ENCODE measurements at regions not wholly inside any gene's neighbourhood (a gene's known extent, or its start where the extent isn't known, plus 50 kb on each side); places are given as distances from the start of the nearest gene placed in this dataset.
A peak's percentile ranks its signal among the peaks of the same experiment; 100 is the strongest.
"Not testable (repeated sequence)": the region's sequence is repeated elsewhere in the genome, so short reads cannot be mapped to it uniquely, and the experiment has no call there.

DNA sequence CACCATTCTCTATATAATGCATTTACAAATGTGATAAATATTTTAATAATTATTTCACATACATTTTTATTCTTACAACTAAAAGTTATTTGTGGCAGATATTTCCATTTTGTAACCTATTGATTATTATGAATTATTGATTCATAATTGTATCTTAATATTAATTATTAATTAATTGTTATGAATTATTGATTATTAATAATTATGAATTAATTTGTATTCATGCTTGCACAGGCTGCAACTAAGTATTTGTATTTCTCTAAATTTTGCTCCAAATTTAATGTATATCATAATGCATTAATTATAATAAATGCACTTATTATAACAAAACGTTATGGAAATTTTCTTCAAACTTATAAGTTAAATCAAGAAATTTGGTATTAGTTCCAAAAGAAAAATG, 929.7 kb downstream of the PCDH7 start:
- DNase-seq (ENCODE audit: low spot score) = no peak

DNA sequence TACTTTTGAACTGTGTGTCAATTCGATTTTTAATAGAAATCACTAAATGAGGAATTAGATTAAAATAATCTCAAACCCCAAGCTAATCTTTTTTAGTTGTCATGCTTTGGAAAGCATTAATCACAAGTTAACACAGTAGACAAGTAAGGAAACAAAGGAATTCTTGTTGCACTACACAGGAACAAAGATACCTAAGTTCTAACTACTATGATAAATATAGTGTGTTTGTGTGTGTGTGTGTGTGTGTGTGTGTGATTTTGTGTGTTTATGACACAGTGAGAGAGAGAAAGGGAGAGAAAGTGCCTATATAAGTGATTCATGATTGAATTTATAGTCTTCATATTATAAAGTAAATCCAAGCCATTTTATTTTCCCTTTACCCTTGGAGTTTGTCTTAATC, 931.4 kb downstream of the PCDH7 start:
- DNase-seq (ENCODE audit: low spot score) = no peak

DNA sequence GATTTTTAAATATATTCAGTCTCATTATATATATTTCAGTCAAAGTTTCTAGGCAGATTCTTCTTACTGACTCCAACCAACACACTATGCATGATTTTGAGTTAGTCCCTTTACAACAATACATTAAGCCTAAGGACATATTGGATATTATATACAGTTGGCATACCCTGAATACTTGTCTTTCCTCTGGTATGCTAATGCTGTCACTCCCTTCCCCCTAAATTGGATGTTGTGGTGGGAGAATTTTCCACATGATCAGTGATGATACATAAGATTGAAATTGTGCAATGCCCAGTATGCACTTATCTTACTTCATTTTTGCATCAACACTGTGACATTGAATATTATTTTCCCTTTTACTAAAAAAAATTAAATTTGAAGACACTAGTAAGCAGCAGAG, 935.2 kb downstream of the PCDH7 start:
- DNase-seq (ENCODE audit: low spot score) = no peak

DNA sequence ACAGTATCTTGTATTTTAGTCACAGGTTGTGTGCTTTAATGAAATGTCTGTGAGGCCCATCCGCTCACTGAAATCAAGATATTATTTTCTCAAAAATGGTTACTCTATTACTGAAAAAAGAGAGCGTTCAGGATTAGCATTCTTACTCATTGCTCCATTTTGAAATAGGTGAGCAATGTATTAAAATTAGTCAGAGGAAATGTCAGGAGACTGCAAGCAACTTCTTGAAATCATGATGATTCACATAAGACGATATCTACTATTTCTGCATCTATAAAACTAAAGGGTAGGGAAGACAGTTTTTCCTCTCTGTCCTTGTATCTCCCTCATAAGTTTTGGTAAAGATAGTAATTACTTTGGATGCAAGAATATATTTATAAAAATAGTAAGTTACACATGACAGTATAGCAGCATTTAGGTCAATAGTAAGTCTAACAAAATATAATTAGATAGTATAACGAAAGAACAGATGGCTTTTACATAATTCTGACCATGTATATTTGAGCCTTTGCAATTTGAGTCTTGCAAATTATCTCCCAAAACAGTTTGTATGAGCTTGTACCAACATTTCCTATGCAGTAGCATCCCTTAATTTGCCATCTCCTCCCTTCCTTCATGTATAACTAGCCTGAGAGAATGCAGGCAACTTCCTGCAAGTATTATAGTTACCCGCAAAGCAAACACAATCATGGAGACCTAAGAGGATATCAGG, 937.8 kb downstream of the PCDH7 start:
- DNase-seq (ENCODE audit: low spot score) = no peak

DNA sequence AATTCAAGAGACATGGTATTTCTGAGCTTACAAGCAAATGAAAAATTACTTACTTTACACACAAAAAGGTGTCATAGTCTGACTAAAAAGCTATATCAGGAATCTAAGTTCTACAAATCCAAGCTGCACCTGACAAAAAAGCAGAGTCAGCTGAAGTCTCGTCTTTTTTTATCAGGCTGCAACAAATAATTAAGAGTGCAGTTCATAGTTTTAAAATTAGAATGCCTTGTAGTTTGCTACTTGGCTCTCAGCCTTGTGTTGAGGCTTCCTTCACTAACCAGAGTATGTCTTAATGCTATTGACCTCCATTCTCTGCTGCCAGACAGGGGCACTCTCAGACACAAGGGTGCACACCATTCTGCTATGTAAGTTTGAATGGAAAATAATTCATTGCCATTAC, 940.7 kb downstream of the PCDH7 start:
- DNase-seq (ENCODE audit: low spot score) = no peak

DNA sequence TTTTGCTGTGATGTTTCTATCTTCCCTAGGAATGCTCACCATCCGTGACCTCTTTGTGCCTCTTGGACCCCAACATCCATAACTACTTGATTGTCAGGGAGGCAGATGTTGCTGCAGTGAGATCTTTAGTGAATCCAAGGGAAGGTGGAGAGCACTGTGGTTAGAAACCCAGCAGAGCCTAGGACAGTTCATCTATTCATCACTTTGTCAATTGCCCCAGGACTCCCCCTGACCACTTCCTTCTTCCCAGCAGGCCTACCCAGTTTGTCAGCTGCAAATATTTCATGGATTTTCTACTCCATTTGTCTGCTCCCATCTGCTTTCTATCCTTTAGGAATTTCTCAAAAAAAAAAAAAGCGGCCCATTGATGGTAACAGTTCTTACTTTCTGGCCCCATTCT, 942.8 kb downstream of the PCDH7 start:
- DNase-seq (ENCODE audit: low spot score) = no peak

DNA sequence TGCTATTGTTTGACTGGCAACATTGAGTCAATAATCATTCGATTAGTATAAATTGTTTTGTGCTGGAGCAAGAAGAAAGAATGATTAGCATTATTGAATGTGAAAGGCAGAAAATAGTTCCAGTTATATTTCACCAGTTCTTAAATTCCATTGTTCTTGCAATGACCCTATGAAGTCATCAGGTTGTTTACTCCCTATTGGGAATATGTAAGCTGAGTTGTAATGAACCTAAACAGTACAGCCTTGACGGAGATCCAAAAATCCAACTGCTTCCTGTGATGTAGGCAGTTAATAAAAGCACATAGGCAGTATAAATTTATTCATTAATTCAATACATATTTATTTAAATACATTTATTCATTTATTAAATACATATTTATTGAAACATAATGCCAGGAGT, 947.5 kb downstream of the PCDH7 start:
- no peak for DNase-seq (ENCODE audit: low spot score)

DNA sequence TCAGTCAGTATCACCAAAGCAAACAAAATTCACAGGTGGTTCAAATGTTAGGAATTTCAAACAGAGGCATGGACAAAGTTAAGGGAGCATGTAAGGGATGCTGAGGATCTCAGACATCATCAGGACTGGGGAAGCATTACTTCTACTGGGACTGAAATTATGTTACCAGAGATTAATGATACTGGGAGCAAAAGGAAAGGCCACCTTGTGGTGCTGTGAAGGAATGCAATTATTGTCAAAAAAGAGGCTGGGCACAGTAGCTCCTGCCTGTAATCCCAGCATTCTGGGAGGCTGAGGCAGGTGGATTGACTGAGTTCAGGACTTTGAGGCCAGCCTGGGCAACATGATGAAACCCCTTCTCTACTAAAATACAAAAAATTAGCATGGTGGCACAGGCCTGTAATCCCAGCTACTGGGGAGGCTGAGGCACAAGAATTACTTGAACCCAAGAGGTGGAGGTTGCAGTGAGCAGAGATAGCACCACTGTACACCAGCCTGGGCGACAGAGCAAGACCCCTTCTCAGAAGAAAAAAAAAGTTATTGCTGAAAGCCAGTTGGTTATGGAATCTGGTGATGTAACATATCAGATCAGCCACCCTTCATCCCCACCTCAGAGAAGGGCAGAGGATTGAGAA, 954.3 kb downstream of the PCDH7 start:
- no peak for DNase-seq (ENCODE audit: low spot score)

DNA sequence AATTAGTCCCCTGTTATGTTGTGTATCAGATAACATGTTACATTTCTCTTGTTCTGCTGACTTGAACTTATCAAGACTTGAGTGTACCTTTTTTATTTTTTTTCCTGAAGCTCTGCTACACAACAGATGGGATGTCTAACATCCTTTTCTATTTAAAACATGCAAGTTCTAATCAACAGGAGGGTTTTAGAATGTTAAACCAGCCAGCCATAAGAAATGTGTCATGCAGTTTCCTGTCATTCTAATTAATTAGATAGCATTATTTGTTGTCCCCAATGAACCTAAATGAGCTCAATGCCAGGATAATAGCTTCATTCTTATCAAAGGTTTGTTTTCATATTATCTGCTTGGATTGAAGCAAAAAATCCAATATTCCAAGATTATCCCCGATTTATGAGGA, 958.2 kb downstream of the PCDH7 start:
- DNase-seq (ENCODE audit: low spot score) = no peak

DNA sequence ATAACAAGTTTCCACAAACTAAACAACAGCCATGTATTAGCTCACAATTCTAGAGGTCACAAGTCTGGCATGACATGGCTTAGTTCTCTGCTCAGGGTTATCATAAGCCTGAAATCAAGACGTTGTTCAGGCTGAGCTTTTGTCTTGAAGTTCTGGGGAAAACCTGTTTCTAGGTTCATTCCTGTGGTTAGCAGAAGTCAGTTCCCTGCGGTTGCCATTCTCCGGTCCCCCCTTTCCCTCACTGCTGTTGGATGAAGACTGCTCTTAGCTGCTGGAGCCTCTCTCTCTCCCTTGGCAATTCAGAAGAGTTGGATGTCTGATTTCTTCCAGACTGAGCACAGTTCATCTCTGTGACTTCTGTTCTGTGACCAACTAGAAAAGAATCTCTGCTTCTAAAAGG, 962.6 kb downstream of the PCDH7 start:
- no peak for DNase-seq (ENCODE audit: low spot score)

DNA sequence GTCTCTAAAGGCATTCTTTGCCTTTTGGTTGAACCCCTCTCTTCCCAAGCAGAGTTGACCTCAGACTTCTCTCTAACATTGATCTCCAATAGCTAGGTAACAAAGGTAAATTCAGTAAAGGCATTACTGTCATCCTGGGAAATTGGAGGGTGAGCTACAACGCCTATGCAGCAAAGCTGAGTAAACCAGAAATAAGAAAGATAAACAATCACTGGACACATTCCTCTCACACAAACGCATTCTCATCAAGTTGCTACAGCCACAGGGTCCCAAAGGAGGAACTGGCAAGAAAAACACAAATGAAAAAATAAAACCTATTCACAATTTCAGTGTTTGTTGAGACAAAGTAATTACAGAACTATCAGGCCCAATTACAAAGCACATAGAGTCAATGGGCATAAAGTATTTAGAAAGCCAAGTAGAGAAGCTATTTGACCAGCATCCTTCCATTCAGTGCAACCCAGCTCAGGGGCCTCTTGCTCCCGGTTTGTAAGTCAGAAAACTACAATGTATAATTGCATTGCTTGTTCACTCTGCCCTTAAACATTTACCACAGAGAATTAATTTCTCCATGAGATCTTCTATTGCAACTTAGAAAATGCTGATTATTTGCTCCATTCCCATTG, 967.7 kb downstream of the PCDH7 start:
- DNase-seq (ENCODE audit: low spot score) = no peak

DNA sequence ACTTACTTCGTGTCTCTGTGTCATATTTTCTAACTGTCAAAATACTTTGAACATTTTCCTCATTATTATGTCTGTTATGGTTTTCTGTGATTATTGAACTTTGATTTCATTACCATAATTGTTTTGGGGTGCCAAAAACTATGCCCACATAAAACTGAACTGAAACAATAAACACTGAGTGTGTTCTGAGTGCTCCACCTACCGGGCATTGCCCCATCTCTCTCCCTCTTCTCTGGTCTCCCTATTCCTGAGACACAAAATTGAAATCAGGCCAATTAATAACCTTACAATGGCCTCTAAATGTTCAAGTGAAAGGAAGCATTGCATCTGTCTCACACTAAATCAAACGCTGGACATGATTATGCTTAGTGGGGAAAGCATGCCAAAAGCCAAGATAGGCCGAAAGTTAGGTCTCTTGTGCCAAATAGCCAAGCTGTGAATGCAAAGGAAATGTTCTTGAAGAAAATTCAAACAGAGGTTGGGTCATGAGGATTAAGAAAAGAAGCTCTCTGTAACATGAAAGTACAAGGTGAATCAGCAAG, 972.3 kb downstream of the PCDH7 start:
- DNase-seq (ENCODE audit: low spot score) = no peak

DNA sequence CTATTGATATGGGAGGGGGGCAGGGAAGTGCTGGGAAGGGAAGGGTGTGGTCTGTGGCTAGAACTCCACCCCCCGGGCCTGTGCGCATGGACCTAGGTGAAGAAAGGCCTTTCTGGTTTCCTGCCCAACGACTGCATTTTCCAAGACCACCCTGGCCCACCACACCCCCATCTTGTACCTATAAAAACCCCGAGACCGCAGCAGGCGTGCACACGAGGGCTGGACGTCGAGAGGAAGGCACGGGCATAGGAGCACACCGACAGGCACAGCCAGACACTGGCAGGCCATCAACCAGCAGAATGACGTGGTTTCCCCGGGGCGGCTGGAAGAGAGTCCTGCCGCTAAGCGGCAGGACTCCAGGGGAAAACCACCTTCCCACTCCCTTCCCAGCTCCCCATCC, 981.1 kb downstream of the PCDH7 start:
- DNase-seq (ENCODE audit: low spot score) = no peak

DNA sequence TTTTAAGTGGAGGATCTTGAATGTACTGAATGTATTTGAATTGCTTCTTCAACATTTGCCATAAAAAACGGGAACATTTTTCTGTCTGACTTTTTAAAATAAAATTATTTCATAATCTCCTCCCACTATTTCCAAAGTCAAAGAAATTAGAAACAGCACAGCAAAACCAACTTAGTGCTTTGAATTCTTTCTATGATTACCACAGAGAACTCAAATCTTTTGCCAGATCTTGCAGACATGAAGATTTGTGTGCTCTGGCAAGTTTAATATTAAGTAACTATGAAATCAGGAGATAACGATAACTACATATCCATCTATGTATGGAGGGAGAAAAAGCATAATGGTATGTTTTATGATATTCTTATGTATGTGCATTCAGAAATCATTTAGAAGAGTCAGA, 982.2 kb downstream of the PCDH7 start:
- DNase-seq (ENCODE audit: low spot score) = no peak

DNA sequence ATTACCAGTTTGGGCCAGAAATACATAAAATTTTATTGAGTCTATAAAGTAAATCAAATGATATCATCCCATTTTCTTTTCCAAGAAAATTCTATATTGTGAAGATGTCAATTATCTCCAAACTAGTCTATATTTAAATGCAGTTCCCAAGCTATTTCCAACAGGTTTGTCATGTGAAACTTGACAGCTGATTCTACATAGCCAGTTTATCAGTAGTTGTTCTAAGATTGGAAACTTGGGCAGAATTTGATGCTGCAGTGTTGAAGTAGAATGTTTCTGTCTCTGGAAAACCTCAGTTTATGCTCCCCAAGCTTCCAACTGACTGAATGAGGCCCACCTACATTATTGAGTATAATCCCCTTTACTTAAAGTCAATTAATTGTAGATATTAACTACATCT, 994.1 kb downstream of the PCDH7 start:
- DNase-seq (ENCODE audit: low spot score) = no peak

DNA sequence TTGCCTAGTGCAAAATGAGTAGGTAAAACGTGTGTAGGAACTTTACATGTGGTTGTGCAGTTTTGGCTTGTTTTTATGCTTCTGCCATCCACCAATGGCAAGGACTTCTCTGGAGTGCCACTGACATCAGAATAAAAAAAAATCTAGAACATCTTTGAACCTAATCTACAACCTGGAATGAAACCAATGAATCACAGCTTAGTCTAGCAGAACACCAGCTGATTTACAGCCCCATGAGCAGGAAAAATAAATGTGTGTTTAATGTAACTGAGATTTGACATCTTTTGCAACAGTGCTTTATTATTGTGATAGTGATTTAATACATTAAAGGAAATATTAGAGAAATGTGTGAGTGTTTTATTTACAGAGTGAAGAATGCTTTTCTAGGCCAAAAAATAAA, 995.1 kb downstream of the PCDH7 start:
- no peak for DNase-seq (ENCODE audit: low spot score)

DNA sequence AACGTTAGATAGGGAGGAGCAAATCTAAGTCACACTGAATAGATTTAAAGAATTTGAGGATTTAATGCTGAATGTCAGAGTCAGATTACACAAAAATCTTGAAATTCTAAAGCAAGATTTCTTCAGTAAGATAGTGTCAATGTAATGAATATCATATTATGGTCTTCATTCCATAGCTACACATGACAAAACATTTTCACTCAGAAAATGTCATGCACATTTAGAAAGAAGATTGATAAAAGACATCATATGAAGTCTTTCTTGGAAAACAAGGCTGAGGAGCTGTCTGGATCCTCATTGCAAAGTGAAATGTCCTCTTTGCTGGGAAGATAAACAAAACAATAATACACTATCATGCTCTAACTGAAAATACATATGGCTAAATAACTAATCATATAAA, 1006.9 kb downstream of the PCDH7 start:
- DNase-seq (ENCODE audit: low spot score) = no peak

DNA sequence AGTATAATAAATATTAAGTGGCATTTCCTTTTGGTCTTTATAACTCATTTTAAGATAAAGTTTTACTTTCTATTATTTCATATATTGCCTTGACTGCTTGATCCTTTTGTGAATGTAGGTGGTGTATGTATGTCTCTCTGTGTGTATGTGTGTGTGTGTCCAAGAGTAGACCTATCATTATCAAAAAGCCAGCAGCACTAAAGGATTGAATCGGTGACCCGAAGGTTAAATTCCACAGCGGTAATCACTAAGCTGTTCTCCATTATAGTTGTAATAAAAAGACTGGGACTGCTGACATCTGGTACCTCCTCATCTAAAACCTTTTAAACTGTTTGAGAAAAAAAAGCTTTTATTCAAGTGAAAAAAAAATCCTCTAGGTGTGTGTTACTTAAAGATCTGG, 1014.8 kb downstream of the PCDH7 start:
- DNase-seq (ENCODE audit: low spot score) = no peak

DNA sequence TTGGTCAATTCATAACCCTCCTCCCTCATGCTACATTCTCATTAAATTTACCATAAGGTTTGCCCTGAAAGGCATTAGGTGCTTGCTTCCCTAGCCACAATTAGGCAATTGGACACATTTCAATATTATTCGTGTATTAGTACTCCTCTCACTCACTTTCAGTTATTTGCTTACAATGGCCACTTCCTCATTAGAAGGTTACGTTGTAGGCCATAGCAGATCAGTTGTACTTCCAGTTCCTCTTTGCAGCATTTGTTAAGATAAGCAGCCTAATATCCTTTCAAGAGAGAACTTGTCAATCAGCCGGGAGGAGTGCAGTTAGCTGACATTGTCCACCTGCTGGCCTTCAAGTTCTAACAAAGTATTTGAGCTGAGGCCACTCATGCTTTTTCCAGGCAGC, 1017.2 kb downstream of the PCDH7 start:
- peak; percentile 24 for DNase-seq (ENCODE audit: low spot score)

DNA sequence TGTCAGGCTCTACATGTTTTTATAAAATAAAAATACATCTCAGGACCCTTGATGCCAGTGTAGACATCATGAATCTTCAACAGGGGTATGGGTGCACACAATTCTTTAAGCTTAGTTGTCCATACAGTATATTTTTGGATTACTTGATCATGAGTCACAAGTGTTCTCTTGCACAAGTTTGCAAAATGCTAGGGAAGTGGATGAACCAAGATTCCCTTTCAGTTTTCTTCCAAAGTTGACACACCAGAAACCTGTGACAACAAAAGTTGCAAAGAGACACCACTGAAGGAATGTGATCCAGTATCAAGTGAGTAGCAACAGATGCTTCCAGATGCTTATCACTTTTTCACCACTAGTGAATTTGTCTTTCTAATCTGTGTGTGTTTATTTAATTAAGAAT, 1021.2 kb downstream of the PCDH7 start:
- DNase-seq (ENCODE audit: low spot score) = no peak

DNA sequence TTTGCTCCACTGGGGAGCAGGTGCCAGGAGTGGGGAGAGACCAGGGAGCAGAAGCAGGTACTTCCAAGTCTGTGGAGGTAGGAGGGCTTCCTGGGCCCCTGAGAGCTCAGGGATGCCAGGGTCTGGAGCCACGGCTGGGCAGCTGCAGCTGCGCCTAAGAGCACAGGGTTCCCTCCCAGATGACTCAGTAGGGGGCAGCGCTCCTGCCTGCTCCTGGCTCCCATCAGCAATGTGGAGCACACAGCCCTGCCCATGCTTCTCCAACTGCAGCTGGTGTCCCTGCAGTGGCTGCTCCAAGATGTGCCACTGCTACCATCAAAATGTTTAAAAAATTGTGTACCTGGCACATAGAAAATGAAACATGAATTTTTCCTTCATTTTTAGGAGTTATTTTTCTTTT, 1028.2 kb downstream of the PCDH7 start:
- no peak for DNase-seq (ENCODE audit: low spot score)

DNA sequence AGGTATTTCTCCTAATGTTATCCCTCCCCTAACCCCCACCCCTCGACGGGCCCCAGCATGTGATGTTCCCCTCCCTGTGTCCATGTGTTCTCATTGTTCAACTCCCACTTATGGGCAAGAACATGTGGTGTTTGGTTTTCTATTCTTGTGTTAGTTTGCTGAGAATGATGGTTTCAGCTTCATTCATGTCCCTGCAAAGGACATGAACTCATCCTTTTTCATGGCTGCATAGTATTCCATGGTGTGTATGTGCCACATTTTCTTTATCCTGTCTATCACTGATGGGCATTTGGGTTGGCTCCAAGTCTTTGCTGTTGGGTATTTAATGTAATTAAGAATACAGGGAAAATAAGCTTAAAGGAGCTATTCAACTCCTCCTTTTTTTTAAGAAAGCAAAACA, 1030.4 kb downstream of the PCDH7 start:
- DNase-seq (ENCODE audit: low spot score) = not testable (repeated sequence)

DNA sequence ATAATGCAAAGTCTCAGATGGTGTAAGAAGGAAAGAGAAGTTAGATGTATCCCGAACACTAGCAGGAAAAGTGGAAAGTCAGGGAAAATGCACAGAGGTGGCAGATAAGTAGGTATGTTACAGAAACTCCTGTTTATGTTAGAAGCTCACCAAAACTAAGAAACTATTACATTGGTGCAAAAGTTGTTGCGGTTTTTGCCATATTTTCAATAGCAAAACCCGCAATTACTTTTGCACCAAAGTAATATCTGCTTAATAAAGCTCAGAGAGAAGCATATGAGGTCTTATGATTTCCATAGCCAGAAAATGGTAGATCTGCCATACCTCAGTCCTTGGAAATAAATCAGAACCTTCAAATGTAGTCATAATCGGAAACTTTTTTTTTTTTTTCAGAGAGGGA, 1035.6 kb downstream of the PCDH7 start:
- DNase-seq (ENCODE audit: low spot score) = no peak
